Ovary (tissue), 3 donors: ENCODE measurements at regions not wholly inside any gene's neighbourhood (a gene's known extent, or its start where the extent isn't known, plus 50 kb on each side); places are given as distances from the start of the nearest gene placed in this dataset.

ENCODE experiments used
- CTCF ChIP-seq, 3 donors: fragments of 450-650 bp in 2 of 3; fragments of 200-600 bp in 1 of 3; IDR thresholded peaks; one replicate each; pipeline versions ENCODE4 v1.5.1 to v1.8.0; 2016 to 2022; ENCODE audit warnings: antibody characterized with exemption in 3 of 3, mild to moderate bottlenecking in 1 of 3
- EP300 ChIP-seq: sonication (generic); formaldehyde crosslinking; IDR thresholded peaks from one replicate; pipeline ENCODE4 v1.6.1; 2017; ENCODE audit warnings: antibody characterized with exemption
- donor health status: DM: no; HTN: no; CAD: no.

- TF ChIP-seq EP300 (no peak), CTCF (IDR thresholded peaks at IDR 0.05) (no peak)
Observed at GRCh38 chr20:48156951-48157700, 371.8 kb upstream of the SULF2 start.
